Fibroblast of the aortic adventitia (primary cell): ENCODE measurements at regions not wholly inside any gene's neighbourhood (a gene's known extent, or its start where the extent isn't known, plus 50 kb on each side); places are given as distances from the start of the nearest gene placed in this dataset.
"Not testable (repeated sequence)": the region's sequence is repeated elsewhere in the genome, so short reads cannot be mapped to it uniquely, and the experiment has no call there.

Experiments
- DNase-seq: peaks from one replicate; pipeline ENCODE4 v3.0.0-alpha.2; 2010; ENCODE audit warnings: low read depth
- H3K4me3 ChIP-seq: 2 replicates; pipeline ENCODE4 v1.5.1; 2011; ENCODE audit warnings: low read depth, mild to moderate bottlenecking, control low read depth, low read length, moderate library complexity
- TF ChIP-seq, protein P1 (sequence below): IDR thresholded peaks from 2 replicates; pipeline ENCODE4 v1.5.1; 2011; ENCODE audit warnings: mild to moderate bottlenecking, low read length, control low read depth, inconsistent platforms; ENCODE audit not compliant: insufficient read depth

GRCh38 chr15:38019066-38019465 lies 84.6 kb downstream of the TMCO5A start:
- no peak for DNase-seq
- no peak overlapping the region for H3K4me3 ChIP-seq
- TF ChIP-seq, protein P1, sequence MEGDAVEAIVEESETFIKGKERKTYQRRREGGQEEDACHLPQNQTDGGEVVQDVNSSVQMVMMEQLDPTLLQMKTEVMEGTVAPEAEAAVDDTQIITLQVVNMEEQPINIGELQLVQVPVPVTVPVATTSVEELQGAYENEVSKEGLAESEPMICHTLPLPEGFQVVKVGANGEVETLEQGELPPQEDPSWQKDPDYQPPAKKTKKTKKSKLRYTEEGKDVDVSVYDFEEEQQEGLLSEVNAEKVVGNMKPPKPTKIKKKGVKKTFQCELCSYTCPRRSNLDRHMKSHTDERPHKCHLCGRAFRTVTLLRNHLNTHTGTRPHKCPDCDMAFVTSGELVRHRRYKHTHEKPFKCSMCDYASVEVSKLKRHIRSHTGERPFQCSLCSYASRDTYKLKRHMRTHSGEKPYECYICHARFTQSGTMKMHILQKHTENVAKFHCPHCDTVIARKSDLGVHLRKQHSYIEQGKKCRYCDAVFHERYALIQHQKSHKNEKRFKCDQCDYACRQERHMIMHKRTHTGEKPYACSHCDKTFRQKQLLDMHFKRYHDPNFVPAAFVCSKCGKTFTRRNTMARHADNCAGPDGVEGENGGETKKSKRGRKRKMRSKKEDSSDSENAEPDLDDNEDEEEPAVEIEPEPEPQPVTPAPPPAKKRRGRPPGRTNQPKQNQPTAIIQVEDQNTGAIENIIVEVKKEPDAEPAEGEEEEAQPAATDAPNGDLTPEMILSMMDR, result no peak

DNA sequence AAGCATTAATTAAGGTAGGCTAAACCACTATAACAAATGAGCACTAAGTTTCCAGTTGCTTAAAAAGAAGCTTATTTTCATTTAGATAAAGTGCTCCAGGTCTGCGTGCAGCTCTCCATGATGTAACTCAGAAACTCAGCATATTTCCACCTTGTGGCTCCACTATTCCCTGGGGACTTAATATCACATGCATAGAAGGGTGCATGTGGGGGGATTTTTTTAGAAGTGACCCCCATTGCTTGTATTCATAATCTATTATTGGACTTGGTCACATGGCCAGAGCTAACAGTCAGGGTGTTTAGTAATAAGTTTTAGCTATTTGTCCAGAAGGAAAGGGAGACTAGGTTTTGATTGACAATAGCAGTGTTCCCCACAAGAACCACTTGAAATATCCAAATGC lies 86.8 kb downstream of the TMCO5A start:
- TF ChIP-seq, protein P1, result no peak
- DNase-seq, result no peak
- H3K4me3 ChIP-seq, result no peak overlapping the region

DNA sequence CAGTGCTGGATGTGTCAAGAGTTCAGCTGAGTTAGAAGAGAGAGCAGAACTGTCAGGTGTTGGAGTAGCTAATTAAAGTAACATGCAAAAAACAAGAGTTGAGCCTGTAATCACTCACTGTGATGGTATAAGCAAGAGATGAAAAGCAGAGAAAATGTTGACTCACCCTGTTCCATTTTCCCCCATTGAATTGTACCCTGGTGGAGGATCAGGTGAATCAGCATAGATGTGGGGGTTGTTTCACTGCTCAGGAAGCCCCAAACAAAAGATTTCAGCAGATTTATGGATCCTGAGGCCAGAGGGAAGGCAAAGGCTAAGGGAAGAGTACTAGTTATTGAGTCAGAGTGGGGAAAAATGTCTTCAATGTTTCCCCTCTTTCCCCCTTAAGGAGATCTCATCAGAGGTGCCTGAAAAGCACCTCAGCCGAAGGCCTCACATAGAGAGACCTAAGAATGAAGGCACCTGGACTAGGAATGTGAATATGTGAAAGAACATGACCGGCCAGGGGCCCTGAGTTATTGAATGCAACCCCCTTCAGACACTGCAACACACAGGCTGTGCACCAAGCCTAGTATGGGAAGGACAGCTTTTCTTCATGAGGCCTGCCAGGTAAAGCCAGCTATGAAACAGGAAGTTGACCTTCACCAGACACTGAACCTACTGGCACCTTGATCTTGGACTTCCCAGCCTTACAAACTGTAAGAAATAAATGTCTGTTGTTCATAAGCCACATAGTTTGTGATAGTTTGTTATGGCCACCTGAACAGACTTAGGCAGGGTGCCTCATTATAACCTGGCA lies 90.1 kb downstream of the TMCO5A start:
- DNase-seq, result no peak
- no peak overlapping the region for H3K4me3 ChIP-seq
- TF ChIP-seq, protein P1, result no peak

GRCh38 chr15:38025656-38026055 lies 91.2 kb downstream of the TMCO5A start:
- not testable (repeated sequence) for DNase-seq, H3K4me3 ChIP-seq

GRCh38 chr15:38028869-38029268 lies 94.4 kb downstream of the TMCO5A start:
- DNase-seq, result peak; percentile 62
- H3K4me3 ChIP-seq, result no peak overlapping the region
- TF ChIP-seq, protein P1, result peak; percentile 47

DNA sequence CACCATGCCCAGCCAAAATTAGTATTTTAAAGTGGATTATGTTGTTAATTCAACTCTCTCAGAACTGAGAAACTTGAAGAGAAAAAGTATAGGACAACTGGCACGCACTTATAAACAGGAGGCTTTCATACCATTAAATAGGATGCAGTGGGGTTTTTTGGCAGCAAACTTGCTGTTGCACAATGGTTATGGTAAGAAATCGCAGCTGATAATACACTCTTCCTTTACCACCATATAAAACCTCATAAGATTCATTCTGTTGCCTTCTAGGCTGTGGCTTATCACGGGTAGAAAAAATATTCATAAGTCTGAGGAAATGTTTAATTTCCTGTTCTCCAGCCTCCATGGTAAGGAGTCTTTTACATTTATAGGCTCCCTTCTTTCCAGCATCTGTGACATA lies 95.3 kb downstream of the TMCO5A start:
- TF ChIP-seq, protein P1, result no peak
- H3K4me3 ChIP-seq, result no peak overlapping the region
- peak; percentile 62 for DNase-seq

GRCh38 chr15:38030609-38031008 lies 96.2 kb downstream of the TMCO5A start:
- no peak for DNase-seq
- TF ChIP-seq, protein P1, result no peak
- H3K4me3 ChIP-seq, result no peak overlapping the region
